GM21717 (cell line): ENCODE measurements at regions not wholly inside any gene's neighbourhood (a gene's known extent, or its start where the extent isn't known, plus 50 kb on each side); places are given as distances from the start of the nearest gene placed in this dataset.

Source experiments
- ATAC-seq: cut with Tn5 transposase; IDR thresholded peaks from one replicate; pipeline ENCODE4 v1.9.1; 2021; ENCODE audit warnings: mild to moderate bottlenecking, moderate library complexity; ENCODE audit not compliant: unreplicated experiment

DNA sequence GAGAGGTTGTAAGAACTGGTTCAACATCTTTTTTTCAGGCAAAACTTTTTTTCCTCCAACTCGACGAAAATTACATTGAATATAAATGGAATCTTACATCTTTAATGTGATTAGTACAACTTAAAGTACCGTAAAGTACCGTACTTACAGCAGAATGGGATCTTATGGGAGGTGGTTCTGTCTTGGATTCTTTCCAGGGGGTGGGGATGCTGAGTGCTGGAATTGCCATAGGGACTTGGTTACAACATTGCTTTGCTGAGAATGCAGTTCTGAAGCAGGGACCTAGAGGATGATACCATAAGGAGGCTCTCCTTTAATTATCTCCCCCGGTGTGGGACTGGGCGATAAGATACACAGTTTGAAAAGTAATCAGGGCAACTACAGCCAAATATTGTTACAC, 186.4 kb downstream of the KLF5 start:
- ATAC-seq, result no peak

GRCh38 chr13:73244467-73244866, 185.7 kb downstream of the KLF5 start:
- no peak for ATAC-seq

GRCh38 chr13:73242515-73243015, 183.8 kb downstream of the KLF5 start:
- ATAC-seq, result no peak

GRCh38 chr13:73240193-73240592, 181.4 kb downstream of the KLF5 start:
- ATAC-seq, result no peak

DNA sequence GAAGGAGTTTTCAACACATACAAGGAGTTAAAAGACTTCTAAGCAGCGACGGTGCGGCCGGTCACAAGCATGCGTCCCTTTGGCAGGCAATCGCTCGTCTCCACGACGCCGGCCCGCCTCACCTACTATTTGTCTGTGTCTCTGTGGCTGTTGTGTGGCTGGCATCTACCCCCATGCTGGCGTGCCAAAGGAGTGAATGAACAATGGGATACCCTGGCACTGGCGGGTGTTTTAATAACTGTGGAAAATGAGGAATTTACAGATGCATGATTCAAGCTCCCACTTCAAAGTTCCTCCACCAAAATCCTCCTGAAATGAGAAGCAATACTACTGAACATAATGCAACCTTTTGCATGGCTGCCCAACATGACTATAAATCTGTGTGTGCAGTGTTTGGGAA, 176.6 kb downstream of the KLF5 start:
- ATAC-seq, result no peak

DNA sequence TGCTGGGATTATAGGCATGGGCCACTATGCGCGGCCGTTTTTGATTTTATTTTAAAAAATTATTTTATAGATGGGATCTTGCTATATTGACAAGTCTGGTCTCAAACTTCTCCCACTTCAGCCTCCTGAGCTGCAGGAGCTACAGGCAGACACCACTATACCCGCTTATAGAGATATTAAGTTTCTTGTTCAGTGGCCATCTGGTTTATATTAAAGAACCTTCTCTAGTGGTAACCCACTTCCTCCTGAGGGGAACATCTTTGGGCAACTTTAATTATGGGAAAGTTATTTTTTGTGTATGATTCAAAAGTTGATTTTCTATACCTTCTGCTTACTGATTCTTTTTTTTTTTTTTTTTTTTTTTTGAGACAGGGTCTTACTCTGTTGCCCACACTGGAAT, 172.7 kb downstream of the KLF5 start:
- no peak for ATAC-seq

DNA sequence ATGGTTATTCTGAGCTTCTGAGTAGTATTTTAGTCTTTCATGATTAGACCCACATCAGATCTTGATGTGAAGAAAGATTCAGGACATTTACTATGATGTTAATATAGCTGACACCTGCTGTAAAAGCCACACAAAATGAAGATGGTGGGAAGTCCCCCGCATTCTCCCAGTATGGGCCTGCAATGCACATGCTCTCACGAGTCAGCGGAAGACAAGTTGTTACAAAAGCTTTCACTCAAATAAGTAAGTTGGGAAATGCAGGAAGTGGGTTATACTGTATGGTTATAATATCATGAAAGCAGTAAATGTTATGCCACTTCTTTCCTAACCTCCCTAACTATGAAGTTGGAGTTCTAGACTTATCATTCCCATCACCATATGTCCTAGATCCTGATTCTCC, 171.9 kb downstream of the KLF5 start:
- no peak for ATAC-seq

DNA sequence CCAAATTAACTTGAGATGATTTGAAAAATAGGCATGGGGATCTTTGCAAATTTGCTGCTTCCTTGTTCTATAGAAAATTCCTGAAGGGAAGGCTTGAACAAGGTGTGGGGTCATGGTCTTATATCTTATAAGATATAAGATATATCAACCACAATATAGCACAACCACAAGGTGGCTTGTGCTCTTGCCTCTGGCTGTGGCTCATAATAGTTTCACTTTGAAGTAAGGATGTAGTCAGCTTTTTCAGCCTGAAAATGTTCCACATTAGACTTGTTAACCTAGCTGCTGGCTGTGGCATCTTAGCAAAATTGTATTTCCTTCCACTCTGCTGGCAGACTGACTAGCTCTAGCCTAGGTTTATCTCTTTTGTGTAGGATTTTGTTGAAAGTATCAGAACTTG, 169.7 kb downstream of the KLF5 start:
- no peak for ATAC-seq

DNA sequence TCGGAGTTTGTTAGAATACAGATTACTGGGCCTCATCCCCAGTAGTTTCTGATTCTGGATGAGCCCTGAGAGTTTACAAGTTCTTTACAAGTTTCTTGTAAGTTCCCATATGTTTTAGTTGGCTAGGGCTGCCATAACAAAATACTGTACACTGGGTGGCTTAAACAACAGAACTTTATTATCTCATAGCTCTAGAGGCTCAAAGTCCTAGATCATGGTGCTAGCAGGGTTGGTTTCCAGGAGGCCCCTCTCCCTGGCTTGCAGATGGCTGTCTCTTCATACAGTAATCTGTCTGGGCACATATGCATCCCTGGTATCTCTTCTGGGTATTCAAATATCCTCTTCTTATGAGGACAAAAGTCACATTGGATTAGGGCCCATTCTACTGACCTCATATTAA, 167.2 kb downstream of the KLF5 start:
- ATAC-seq, result no peak

DNA sequence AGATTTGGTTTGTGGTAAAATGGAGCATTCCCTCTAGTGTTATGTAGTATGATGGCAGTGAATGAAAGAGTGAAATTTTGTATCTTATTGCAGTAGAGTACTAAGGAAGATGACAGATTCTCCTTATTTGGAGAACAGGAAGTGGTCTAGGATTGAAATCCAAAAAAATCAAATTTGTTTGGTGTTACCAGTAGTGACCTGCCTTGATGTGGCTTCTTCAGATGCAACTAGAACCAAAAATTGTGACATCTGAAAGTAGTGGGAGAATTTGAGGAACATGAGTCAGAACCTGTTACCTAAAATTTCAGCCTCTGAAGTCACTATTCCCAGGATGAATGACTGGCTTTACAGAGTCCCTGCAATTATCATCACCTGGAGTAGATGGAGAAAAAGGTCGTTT, 165.9 kb downstream of the KLF5 start:
- no peak for ATAC-seq

GRCh38 chr13:73223372-73223781, 164.6 kb downstream of the KLF5 start:
- ATAC-seq, result peak; percentile 92

GRCh38 chr13:73222627-73223305, 164.0 kb downstream of the KLF5 start:
- ATAC-seq, result no peak

GRCh38 chr13:73220966-73221720, 162.3 kb downstream of the KLF5 start:
- ATAC-seq, result no peak

GRCh38 chr13:73218181-73218580, 159.4 kb downstream of the KLF5 start:
- ATAC-seq, result no peak

GRCh38 chr13:73216381-73216831, 157.6 kb downstream of the KLF5 start:
- no peak for ATAC-seq

DNA sequence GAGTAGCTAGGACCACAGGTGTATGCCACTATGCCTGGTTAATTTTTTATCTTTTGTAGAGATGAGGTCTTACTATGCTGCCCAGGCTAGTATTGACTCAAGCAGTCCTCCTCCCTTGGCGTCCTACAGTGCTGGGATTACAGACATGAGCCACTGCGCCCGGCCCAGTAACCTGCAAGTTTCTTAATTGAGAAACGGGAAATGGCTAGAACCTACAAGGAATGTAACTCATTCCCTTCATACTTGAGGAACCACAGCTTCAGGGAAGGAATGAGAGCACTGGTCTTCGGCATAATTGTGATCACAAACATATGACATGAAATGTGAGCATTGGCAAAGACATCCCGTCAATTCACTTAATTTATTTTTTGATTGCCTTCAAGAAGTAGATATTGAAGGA, 157.0 kb downstream of the KLF5 start:
- ATAC-seq, result no peak

DNA sequence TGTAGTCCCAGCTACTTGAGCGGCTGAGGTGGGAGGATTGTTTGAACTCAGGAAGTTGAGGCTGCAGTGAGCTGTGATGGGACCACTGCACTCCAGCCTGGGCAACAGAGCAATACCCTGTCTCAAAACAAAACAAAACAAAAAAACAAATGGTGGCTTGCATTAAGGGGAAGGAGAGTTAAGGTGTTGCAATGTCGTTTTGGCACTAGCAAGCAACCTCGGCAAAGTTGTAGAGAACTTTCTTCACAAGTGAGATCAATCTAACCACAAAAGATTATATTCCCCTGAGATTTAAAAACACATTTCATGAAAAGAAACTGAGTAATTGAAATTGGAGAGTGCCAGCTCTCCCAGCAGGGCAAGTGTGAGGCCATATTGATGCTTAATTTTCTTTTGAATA, 153.7 kb downstream of the KLF5 start:
- ATAC-seq, result no peak

DNA sequence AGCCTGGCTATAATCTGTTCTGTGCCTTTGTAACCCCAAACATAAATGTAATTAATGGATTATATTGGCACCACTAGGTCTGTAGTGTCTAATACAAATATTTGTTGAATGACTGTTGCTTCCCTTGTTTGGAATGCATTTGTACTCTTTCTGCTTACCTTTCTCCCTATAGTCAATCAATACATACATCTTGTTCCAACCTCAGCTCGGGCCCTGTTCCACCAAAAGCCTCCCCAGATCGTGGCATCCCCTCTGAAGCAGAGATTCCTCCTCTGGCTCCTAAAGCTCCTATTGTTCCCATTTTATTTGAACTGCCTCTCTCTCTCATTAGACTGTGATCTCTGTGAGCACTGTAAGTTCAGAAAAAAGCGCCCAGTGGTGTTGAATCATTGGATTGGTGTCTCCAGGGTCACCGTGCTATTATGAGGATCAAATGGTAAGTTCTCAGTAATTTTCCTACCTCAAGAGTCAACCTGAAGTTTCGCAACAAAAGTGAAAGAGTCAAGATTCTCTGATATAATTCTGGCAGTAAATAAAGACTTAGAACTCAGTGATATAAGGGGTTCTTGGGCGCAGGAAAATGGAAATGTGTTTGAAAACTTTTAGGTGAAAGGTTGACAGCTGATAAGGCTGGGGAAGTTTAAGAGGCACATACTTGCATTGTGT, 151.5 kb downstream of the KLF5 start:
- ATAC-seq, result no peak

GRCh38 chr13:73204952-73205351, 146.1 kb downstream of the KLF5 start:
- no peak for ATAC-seq

DNA sequence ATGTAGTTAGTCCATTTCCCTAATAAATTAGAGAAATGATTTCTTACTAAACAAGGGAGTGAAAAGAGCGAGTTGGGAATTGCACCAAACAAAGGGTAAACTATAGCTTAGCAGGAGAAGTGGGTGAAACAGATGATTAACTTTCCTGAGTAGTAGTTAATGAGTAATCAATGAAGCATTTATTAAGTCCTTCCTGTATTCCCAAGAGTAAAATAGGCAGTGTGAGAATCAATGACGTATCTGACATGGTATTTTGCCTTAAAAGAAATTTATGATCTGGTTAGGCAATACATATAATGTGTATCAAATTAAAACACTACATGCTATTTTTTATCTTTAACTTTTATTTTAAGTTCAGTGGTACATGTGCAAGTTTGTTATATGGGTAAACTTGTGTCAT, 142.8 kb downstream of the KLF5 start:
- no peak for ATAC-seq

DNA sequence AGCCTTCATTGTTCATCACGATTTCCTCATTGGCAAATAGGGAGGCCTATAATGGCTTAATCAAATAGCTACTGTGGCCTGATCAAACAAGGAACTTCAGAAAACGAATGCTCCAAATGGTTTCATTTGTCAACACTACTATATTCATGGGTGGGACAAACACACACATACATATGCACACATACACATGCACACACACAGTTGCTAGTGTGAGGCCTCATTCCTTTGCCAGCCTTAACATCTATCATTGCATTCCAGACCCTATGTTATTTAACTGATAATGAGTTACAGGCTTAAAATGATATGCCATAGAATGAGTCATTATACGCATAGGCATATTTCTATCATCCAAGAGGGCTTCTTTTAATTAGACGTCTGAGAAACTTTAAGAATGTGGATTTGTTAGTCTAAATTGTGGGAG, 140.2 kb downstream of the KLF5 start:
- ATAC-seq, result no peak

DNA sequence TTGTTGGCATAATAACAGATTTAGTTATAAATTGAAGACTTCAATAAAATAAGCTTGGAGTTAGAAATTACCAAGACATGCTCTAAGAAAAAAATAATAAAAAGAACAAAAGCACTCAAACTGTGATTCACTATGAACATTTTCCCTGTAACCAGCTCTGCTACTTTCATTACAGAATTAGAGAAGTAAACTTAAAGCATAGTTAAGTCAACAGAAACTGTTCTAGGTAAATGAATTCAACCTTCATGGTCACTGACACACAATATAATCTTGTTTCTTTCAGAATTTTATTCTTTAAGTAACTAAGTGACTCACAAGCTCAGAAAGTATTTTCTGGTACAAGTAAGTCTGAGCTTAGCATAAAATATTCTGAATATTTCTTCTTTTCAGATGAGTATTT, 136.3 kb downstream of the KLF5 start:
- ATAC-seq, result no peak
